MM.1S (cell line): ENCODE measurements at regions not wholly inside any gene's neighbourhood (a gene's known extent, or its start where the extent isn't known, plus 50 kb on each side); places are given as distances from the start of the nearest gene placed in this dataset.

Experiments used
- DNase-seq: peaks from one replicate; pipeline ENCODE4 v3.0.0-alpha.2; 2015
- H2AFZ ChIP-seq: fragments of 300-600 bp; sonication (generic); 2 replicates; pipeline ENCODE4 v1.6.0; 2016; ENCODE audit warnings: antibody characterized with exemption, low read length
- H3F3A ChIP-seq: fragments of 300-600 bp; sonication (generic); 2 replicates; pipeline ENCODE4 v1.6.1; 2016; ENCODE audit warnings: mild to moderate bottlenecking, antibody characterized with exemption, low read length, moderate library complexity, mixed read lengths; ENCODE audit not compliant: insufficient read depth
- H3K27ac ChIP-seq: fragments of 300-600 bp; sonication (generic); 2 replicates; pipeline ENCODE4 v1.5.1; 2016; ENCODE audit warnings: mild to moderate bottlenecking, low read length
- H3K27me3 ChIP-seq: fragments of 300-600 bp; sonication (generic); replicated peaks from 2 replicates; pipeline ENCODE4 v1.6.0; 2016; ENCODE audit warnings: low read length; ENCODE audit not compliant: insufficient read depth
- H3K36me3 ChIP-seq: fragments of 300-600 bp; sonication (generic); replicated peaks from 2 replicates; pipeline ENCODE4 v1.6.1; 2016; ENCODE audit warnings: mild to moderate bottlenecking, low read length, mixed read lengths; ENCODE audit not compliant: insufficient read depth
- H3K4me1 ChIP-seq: fragments of 300-600 bp; sonication (generic); 2 replicates; pipeline ENCODE4 v1.6.1; 2016; ENCODE audit warnings: low read length, mixed read lengths
- H3K4me2 ChIP-seq: fragments of 300-600 bp; sonication (generic); 2 replicates; pipeline ENCODE4 v1.6.0; 2016; ENCODE audit warnings: low read depth, low read length
- H3K4me3 ChIP-seq: fragments of 300-600 bp; sonication (generic); 2 replicates; pipeline ENCODE4 v1.5.1; 2016; ENCODE audit warnings: low read length, mixed read lengths
- H3K79me2 ChIP-seq: fragments of 300-600 bp; sonication (generic); 2 replicates; pipeline ENCODE4 v1.6.1; 2016; ENCODE audit warnings: mixed run types, low read length, mixed read lengths
- H3K9ac ChIP-seq: fragments of 300-600 bp; sonication (generic); 2 replicates; pipeline ENCODE4 v1.6.1; 2016; ENCODE audit warnings: low read length, mixed read lengths
- H3K9me2 ChIP-seq: fragments of 300-600 bp; sonication (generic); replicated peaks from 2 replicates; pipeline ENCODE4 v1.6.1; 2016; ENCODE audit warnings: mild to moderate bottlenecking, low read length, mixed read lengths; ENCODE audit not compliant: insufficient read depth
- H3K9me3 ChIP-seq: fragments of 300-600 bp; sonication (generic); replicated peaks from 2 replicates; pipeline ENCODE4 v1.6.1; 2016; ENCODE audit warnings: mild to moderate bottlenecking, low read length, mixed read lengths; ENCODE audit not compliant: insufficient read depth
- H4K20me1 ChIP-seq: fragments of 300-600 bp; sonication (generic); 2 replicates; pipeline ENCODE4 v1.6.1; 2016; ENCODE audit warnings: mild to moderate bottlenecking, low read length, moderate library complexity, mixed read lengths; ENCODE audit not compliant: insufficient read depth
- EZH2 ChIP-seq: fragments of 300-600 bp; sonication (generic); optimal IDR thresholded peaks from 2 replicates; pipeline ENCODE3; 2017; ENCODE audit warnings: low read depth, mild to moderate bottlenecking, antibody characterized with exemption, low read length, mixed read lengths
- EZH2phosphoT487 ChIP-seq: fragments of 300-600 bp; sonication (generic); IDR thresholded peaks from 2 replicates; pipeline ENCODE4 v1.6.1; 2018; ENCODE audit warnings: antibody characterized with exemption, low read length
- TF ChIP-seq, protein P1 (sequence below): fragments of 300-600 bp; sonication (generic); IDR thresholded peaks from 2 replicates; pipeline ENCODE4 v1.5.1; 2016; ENCODE audit warnings: antibody characterized with exemption, low read length, mixed read lengths

DNA sequence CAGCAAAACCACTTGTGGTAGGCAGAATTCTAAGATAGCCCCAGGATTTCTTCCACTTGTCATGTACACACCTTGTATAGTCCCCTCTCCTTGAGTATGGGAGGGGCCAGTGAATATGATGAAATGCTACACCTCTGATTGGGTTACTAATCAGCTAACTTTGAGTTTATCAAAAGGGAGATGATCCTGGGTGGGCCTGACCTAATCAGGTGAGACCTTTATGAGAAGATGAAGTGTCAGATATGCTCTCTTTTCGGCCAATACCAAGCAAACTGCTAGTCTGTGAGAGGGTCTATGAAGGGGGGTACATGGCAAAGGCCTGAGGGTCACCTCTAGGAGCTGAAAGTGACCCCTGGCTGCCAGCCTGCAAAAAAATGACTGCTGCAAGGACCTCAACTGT, 154.3 kb upstream of the CRY1 start:
- DNase-seq: no peak
- no peak overlapping the region for H2AFZ ChIP-seq
- H3K27ac ChIP-seq: no peak overlapping the region
- no peak overlapping the region for H3K9ac ChIP-seq
- H3K4me3 ChIP-seq: no peak overlapping the region
- H3K36me3 ChIP-seq: no peaks in the 10 kb centered on the region
- no peaks in the 10 kb centered on the region for H3K79me2 ChIP-seq
- no peaks in the 10 kb centered on the region for H4K20me1 ChIP-seq
- H3K9me2 ChIP-seq: no peaks in the 10 kb centered on the region
- TF ChIP-seq EZH2 (no peak), EZH2phosphoT487 (no peak)
- TF ChIP-seq, protein P1, sequence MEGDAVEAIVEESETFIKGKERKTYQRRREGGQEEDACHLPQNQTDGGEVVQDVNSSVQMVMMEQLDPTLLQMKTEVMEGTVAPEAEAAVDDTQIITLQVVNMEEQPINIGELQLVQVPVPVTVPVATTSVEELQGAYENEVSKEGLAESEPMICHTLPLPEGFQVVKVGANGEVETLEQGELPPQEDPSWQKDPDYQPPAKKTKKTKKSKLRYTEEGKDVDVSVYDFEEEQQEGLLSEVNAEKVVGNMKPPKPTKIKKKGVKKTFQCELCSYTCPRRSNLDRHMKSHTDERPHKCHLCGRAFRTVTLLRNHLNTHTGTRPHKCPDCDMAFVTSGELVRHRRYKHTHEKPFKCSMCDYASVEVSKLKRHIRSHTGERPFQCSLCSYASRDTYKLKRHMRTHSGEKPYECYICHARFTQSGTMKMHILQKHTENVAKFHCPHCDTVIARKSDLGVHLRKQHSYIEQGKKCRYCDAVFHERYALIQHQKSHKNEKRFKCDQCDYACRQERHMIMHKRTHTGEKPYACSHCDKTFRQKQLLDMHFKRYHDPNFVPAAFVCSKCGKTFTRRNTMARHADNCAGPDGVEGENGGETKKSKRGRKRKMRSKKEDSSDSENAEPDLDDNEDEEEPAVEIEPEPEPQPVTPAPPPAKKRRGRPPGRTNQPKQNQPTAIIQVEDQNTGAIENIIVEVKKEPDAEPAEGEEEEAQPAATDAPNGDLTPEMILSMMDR: no peak
- no peaks in the 10 kb centered on the region for H3K4me1 ChIP-seq
- H3K27me3 ChIP-seq: no peaks in the 10 kb centered on the region
- H3K4me2 ChIP-seq: no peak overlapping the region
- H3F3A ChIP-seq: no peaks in the 10 kb centered on the region
- H3K9me3 ChIP-seq: no peaks in the 10 kb centered on the region

DNA sequence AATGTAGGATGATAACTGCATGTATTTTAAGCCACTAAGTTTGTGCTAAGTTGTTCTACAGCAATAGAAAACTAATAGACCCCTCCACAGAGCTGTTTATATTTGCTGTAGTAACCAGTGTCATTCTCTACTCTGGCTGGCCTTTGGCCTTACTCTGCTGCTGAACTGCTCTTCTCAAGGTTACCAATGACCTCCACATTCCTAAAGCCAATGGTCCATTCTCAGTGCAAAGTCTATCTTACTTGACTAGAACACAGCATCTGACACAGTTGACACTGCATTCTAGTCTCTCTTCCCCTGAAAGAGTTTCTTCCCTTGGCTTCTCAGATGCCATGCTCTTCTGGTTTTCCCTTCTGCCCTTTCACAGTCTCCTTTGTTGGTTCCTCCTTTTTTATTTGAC, 154.8 kb upstream of the CRY1 start:
- no peak overlapping the region for H3K4me2 ChIP-seq
- H4K20me1 ChIP-seq: no peaks in the 10 kb centered on the region
- H3F3A ChIP-seq: no peaks in the 10 kb centered on the region
- H2AFZ ChIP-seq: no peak overlapping the region
- H3K4me1 ChIP-seq: no peaks in the 10 kb centered on the region
- no peaks in the 10 kb centered on the region for H3K36me3 ChIP-seq
- TF ChIP-seq EZH2phosphoT487: no peak
- TF ChIP-seq, protein P1: no peak
- no peak for TF ChIP-seq EZH2
- H3K27ac ChIP-seq: no peak overlapping the region
- no peaks in the 10 kb centered on the region for H3K27me3 ChIP-seq
- no peak for DNase-seq
- H3K9me2 ChIP-seq: no peaks in the 10 kb centered on the region
- no peak overlapping the region for H3K9ac ChIP-seq
- H3K4me3 ChIP-seq: no peak overlapping the region
- H3K79me2 ChIP-seq: no peaks in the 10 kb centered on the region
- H3K9me3 ChIP-seq: no peaks in the 10 kb centered on the region

DNA sequence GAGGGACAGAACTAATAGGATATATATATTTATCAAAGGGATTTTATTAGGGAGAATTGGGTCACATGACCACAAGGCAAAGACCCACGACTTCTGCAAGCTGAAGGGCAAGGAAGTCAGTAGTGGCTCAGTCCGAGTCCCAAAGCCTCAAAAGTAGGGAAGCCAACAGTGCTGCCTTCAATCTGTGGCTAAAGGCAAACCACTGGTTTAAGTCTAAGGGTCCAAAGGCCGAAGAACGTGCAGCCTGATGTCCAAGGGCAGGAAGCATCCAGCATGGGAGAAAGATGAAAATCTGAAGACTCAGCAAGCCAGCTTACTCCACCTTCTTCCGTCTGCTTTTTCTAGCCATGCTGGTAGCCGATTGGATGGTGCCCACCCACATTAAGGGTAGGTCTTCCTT, 157.9 kb upstream of the CRY1 start:
- Histone ChIP-seq H3K4me1 (no peaks in the 10 kb centered on the region), H3K79me2 (no peaks in the 10 kb centered on the region), H3K4me2 (no peak overlapping the region), H3K27me3 (no peaks in the 10 kb centered on the region), H3K9me2 (no peaks in the 10 kb centered on the region), H3K36me3 (no peaks in the 10 kb centered on the region), H2AFZ (no peak overlapping the region), H3K27ac (no peak overlapping the region), H3F3A (no peaks in the 10 kb centered on the region), H4K20me1 (no peaks in the 10 kb centered on the region), H3K9me3 (no peaks in the 10 kb centered on the region), H3K9ac (no peak overlapping the region), H3K4me3 (no peak overlapping the region)
- DNase-seq: no peak
- TF ChIP-seq, protein P1: no peak
- TF ChIP-seq EZH2phosphoT487 (no peak), EZH2 (no peak)
